SU-DHL-6 (cell line): ENCODE measurements at regions not wholly inside any gene's neighbourhood (a gene's known extent, or its start where the extent isn't known, plus 50 kb on each side); places are given as distances from the start of the nearest gene placed in this dataset.

Experiments used
- H2AFZ ChIP-seq: fragments of 200-600 bp; sonication (generic); 2 replicates; pipeline ENCODE4 v1.6.1; 2014; ENCODE audit warnings: low read depth, mild to moderate bottlenecking, moderate library complexity, mixed read lengths, antibody characterized with exemption, low read length; ENCODE audit not compliant: severe bottlenecking
- H3F3A ChIP-seq: fragments of 200-600 bp; shearing (Covaris generic); 2 replicates; pipeline ENCODE4 v1.6.0; 2016; ENCODE audit warnings: antibody characterized with exemption, mild to moderate bottlenecking; ENCODE audit not compliant: insufficient read depth
- H3K27ac ChIP-seq: fragments of 200-600 bp; sonication (generic); 2 replicates; pipeline ENCODE4 v1.5.1; 2016; ENCODE audit warnings: low read depth, mild to moderate bottlenecking, low read length, moderate library complexity, mixed read lengths
- H3K27me3 ChIP-seq: fragments of 200-600 bp; sonication (generic), shearing (Covaris generic); 2 replicates; pipeline ENCODE4 v1.6.0; 2014; ENCODE audit warnings: mild to moderate bottlenecking, low read length
- H3K36me3 ChIP-seq: fragments of 200-600 bp; sonication (generic); 2 replicates; pipeline ENCODE4 v1.6.1; 2014; ENCODE audit warnings: mild to moderate bottlenecking, low read length, mixed read lengths
- H3K4me2 ChIP-seq: fragments of 300-600, 200-600 bp; shearing (Covaris generic), sonication (generic); 2 replicates; pipeline ENCODE4 v1.6.0; 2014; ENCODE audit warnings: low read length, low read depth, mild to moderate bottlenecking; ENCODE audit not compliant: poor library complexity, severe bottlenecking
- H3K4me3 ChIP-seq: fragments of 200-600 bp; sonication (generic); 2 replicates; pipeline ENCODE4 v1.5.1; 2014; ENCODE audit warnings: antibody characterized with exemption, low read length, mild to moderate bottlenecking, mixed read lengths; ENCODE audit not compliant: insufficient read depth, poor library complexity, severe bottlenecking
- H3K79me2 ChIP-seq: fragments of 200-600 bp; sonication (generic); 2 replicates; pipeline ENCODE4 v1.6.1; 2014; ENCODE audit warnings: mild to moderate bottlenecking, low read length, moderate library complexity; ENCODE audit not compliant: insufficient read depth
- H3K9ac ChIP-seq: fragments of 200-600 bp; sonication (generic); 2 replicates; pipeline ENCODE4 v1.7.0; 2014; ENCODE audit warnings: mild to moderate bottlenecking, low read length
- H3K9me2 ChIP-seq: fragments of 200-600 bp; sonication (generic); replicated peaks from 2 replicates; pipeline ENCODE4 v1.6.1; 2014; ENCODE audit warnings: low read length; ENCODE audit not compliant: insufficient read depth
- H3K9me3 ChIP-seq: fragments of 200-600 bp; sonication (generic); 2 replicates; pipeline ENCODE4 v1.6.1; 2014; ENCODE audit warnings: low read length, mixed read lengths; ENCODE audit not compliant: insufficient read depth
- H4K20me1 ChIP-seq: fragments of 200-600 bp; sonication (generic); 2 replicates; pipeline ENCODE4 v1.6.1; 2014; ENCODE audit warnings: low read depth, mild to moderate bottlenecking, antibody characterized with exemption, low read length, moderate library complexity, mixed read lengths
- EZH2phosphoT487 ChIP-seq: fragments of 200-600 bp; sonication (generic), shearing (Covaris generic); conservative IDR thresholded peaks from 2 replicates; pipeline ENCODE4 v1.6.1; 2018; ENCODE audit warnings: mild to moderate bottlenecking, antibody characterized with exemption, low read length, moderate library complexity, mixed read lengths
- TF ChIP-seq, protein P1 (sequence below): fragments of 200-600 bp; sonication (generic); IDR thresholded peaks from one replicate; pipeline ENCODE4 v1.5.1; 2017; ENCODE audit warnings: antibody characterized with exemption, mild to moderate bottlenecking, low read length, moderate library complexity; ENCODE audit not compliant: insufficient read depth, poor library complexity, severe bottlenecking

- TF ChIP-seq, protein P1, sequence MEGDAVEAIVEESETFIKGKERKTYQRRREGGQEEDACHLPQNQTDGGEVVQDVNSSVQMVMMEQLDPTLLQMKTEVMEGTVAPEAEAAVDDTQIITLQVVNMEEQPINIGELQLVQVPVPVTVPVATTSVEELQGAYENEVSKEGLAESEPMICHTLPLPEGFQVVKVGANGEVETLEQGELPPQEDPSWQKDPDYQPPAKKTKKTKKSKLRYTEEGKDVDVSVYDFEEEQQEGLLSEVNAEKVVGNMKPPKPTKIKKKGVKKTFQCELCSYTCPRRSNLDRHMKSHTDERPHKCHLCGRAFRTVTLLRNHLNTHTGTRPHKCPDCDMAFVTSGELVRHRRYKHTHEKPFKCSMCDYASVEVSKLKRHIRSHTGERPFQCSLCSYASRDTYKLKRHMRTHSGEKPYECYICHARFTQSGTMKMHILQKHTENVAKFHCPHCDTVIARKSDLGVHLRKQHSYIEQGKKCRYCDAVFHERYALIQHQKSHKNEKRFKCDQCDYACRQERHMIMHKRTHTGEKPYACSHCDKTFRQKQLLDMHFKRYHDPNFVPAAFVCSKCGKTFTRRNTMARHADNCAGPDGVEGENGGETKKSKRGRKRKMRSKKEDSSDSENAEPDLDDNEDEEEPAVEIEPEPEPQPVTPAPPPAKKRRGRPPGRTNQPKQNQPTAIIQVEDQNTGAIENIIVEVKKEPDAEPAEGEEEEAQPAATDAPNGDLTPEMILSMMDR: no peak
- TF ChIP-seq EZH2phosphoT487: no peak
- Histone ChIP-seq H3K4me3 (no peak overlapping the region), H2AFZ (no peak overlapping the region)
Observed at GRCh38 chr6:115629415-115629814, 431.3 kb downstream of the FRK start.

DNA sequence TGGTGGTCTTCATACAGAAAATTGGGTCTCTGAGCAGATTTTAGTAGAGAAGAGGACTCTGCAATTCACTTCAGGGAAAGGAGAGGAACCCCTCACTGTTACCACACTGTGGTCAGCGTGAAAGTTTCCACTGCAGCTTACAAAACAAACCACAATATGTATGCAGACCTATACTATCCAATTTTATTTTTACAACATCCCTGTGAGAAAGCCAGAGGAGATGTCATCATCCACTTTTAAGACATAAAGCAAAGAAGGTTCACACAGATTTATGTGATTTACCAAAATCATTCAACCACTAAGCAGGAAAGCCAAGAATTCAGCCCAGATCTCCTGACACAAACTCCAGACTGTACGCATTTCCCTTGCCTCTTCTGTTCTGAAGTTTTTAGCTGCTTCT, 442.4 kb downstream of the FRK start:
- Histone ChIP-seq H3K27ac (no peak overlapping the region), H3K4me3 (no peak overlapping the region), H3K27me3 (no peaks in the 10 kb centered on the region), H3K79me2 (no peaks in the 10 kb centered on the region), H3K36me3 (no peaks in the 10 kb centered on the region), H3K9me2 (no peaks in the 10 kb centered on the region), H4K20me1 (no peaks in the 10 kb centered on the region), H3K4me2 (no peak overlapping the region), H3K9ac (no peak overlapping the region), H3K9me3 (no peaks in the 10 kb centered on the region), H3F3A (no peaks in the 10 kb centered on the region), H2AFZ (no peak overlapping the region)
- TF ChIP-seq, protein P1: no peak
- TF ChIP-seq EZH2phosphoT487: no peak

More at GRCh38 chr6:115629415-115629814, 431.3 kb downstream of the FRK start:
- H3K4me2 ChIP-seq: no peak overlapping the region
- H3K36me3 ChIP-seq: no peaks in the 10 kb centered on the region
- H3K9ac ChIP-seq: no peak overlapping the region
- H4K20me1 ChIP-seq: no peaks in the 10 kb centered on the region
- no peaks in the 10 kb centered on the region for H3K9me2 ChIP-seq
- no peaks in the 10 kb centered on the region for H3K79me2 ChIP-seq
- H3K9me3 ChIP-seq: no peaks in the 10 kb centered on the region; the same call in 1 of the 2 replicates
- H3K27me3 ChIP-seq: no peaks in the 10 kb centered on the region
- no peaks in the 10 kb centered on the region for H3F3A ChIP-seq
- no peak overlapping the region for H3K27ac ChIP-seq

DNA sequence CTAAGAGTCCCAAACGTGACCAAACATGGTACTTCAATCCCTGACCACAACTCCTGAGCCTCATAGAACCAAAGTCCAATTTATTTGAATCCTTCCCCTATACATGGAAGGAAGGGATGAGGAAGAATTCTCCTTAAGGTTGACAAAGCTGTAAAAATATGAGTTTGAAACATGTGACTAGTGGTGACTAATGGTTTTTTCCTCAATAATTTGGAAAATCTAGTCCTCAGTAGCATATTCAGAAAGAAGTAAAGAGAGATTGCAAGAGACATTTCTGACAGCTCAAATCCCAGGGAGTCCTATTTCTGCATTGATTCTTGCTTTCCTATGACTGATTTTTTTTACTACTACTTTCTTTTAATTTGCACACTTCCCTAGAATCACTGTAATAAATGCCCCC, 443.7 kb downstream of the FRK start:
- TF ChIP-seq, protein P1: no peak
- no peak for TF ChIP-seq EZH2phosphoT487
- H2AFZ ChIP-seq: no peak overlapping the region
- no peaks in the 10 kb centered on the region for H3F3A ChIP-seq
- H3K4me2 ChIP-seq: no peak overlapping the region
- H3K9me3 ChIP-seq: no peaks in the 10 kb centered on the region
- no peaks in the 10 kb centered on the region for H3K79me2 ChIP-seq
- H3K4me3 ChIP-seq: no peak overlapping the region
- no peaks in the 10 kb centered on the region for H3K27me3 ChIP-seq
- no peak overlapping the region for H3K9ac ChIP-seq
- H3K27ac ChIP-seq: no peak overlapping the region
- no peaks in the 10 kb centered on the region for H3K36me3 ChIP-seq
- no peaks in the 10 kb centered on the region for H3K9me2 ChIP-seq
- no peaks in the 10 kb centered on the region for H4K20me1 ChIP-seq
